ENCODE measurements at regions not wholly inside any gene's neighbourhood (a gene's known extent, or its start where the extent isn't known, plus 50 kb on each side); places are given as distances from the start of the nearest gene placed in this dataset.

- no peak for TF ChIP-seq CTCF (tag by site-specific recombination; IDR thresholded peaks at IDR 0.05)
- no peak for TF ChIP-seq YY1 (tag by site-specific recombination; IDR thresholded peaks at IDR 0.05)
- no peak for TF ChIP-seq ZNF670 (tag by site-specific recombination; IDR thresholded peaks at IDR 0.05; ENCODE audit: low read depth)
- no peak for TF ChIP-seq ZNF513 (tag by site-specific recombination; IDR thresholded peaks at IDR 0.05)
Observed at GRCh38 chr15:87322265-87322664, 934.3 kb downstream of the NTRK3 start.
